DMS153 treated with DMSO at 0.1 percent for 48 hours (cell line): ENCODE measurements at regions not wholly inside any gene's neighbourhood (a gene's known extent, or its start where the extent isn't known, plus 50 kb on each side); places are given as distances from the start of the nearest gene placed in this dataset.

ENCODE experiments used
- DNase-seq: peaks from one replicate; lab custom pipeline; 2025; ENCODE audit not compliant: unreplicated experiment; lab: John Stamatoyannopoulos, UW

DNA sequence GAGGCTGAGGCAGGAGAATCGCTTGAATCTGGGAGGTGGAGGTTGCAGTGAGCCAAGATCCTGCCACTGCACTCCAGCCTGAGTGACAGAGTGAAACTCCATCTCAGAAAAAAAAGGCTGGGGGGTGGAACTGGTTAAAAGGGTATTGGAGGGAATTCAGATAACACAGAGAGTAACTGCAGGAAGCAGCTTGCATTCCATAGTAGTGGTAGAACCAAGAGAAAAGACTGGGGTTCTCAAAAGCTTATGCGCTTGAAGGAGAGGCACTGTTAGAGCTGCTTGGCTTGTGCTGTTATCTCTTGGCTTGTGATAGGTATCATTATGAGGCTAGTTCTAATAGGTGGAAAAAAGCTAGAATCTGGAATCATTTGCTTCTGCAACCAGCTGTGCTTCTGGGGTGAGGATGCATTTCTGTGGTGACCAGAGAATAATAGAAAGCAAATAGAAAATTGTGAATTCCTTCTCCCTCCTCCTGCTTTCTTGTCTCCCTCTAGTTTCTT lies 91.2 kb upstream of the ELOVL6 start:
- no peak for DNase-seq

DNA sequence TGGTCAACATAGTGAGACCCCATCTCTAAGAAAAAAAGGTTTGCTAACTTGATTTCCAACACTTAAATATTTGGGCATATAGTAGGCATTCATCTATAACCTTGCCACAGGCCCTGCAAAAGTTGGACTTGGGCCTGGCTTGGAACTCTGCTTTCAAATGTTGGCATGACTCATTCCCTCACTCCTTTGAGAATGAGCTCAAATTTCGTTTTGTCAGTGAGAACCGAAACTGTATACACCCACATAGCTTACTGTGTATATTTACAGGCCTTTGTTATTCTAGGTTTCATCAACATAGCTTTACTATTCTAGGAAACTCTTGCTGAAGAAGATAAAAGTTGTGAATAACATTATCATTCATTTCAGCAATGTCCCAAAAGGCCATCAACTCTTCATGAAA lies 88.7 kb upstream of the ELOVL6 start:
- DNase-seq = no peak

DNA sequence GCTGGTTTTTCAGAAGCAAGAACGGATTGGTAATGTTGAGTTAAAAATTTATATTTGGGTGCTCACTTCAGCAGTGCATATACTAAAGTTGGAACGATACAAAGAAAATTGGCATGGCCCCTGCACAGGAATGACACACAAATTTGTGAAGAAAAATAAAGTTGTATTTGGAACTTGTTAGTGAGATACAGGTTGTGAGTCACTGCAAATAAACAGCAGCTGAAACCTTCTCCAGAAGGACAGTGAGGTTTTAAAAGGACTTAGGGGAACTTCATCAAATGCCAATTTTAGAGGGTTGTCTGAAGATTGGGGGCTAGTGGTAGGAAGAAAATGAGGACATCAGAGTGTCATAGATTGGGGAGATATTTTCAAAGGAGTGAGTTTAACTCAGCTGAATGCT lies 79.7 kb upstream of the ELOVL6 start:
- no peak for DNase-seq

DNA sequence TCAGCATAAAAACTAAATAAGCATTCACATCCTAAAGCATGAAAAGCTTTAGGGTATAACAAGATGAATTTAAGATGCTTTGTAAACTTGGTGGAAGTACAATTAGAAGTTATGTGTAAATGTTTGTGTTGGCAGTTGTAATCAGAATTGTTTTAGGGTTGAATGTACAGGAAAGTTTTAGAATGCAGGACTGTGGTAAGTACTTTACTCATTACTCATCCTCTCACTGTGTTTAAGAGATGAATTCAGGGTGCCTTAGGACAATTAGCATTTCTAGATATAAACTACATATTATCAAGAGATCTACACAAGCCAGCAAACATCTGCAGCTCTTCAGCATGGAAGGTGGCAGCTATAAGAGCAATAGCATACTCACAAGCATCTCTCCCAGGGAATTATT lies 77.5 kb upstream of the ELOVL6 start:
- no peak for DNase-seq

DNA sequence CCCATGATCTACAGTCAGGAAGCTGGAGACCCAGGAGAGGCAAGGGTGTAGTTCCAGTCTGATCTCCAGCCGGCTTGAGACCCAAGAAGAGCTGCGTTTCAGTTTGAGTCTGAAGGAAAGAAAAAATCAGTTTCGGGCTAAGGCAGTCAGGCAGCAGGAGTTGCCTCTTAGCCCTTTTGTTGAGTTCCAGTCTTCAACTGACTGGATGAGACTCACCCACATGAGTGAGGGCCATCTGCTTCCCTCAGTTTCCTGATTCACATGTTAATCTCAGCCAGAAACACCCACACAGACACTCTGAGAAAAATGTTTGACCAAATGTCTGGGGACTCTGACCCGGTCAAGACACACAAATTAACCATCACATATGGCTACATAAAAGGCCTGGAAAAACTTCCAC lies 73.6 kb upstream of the ELOVL6 start:
- DNase-seq = no peak

DNA sequence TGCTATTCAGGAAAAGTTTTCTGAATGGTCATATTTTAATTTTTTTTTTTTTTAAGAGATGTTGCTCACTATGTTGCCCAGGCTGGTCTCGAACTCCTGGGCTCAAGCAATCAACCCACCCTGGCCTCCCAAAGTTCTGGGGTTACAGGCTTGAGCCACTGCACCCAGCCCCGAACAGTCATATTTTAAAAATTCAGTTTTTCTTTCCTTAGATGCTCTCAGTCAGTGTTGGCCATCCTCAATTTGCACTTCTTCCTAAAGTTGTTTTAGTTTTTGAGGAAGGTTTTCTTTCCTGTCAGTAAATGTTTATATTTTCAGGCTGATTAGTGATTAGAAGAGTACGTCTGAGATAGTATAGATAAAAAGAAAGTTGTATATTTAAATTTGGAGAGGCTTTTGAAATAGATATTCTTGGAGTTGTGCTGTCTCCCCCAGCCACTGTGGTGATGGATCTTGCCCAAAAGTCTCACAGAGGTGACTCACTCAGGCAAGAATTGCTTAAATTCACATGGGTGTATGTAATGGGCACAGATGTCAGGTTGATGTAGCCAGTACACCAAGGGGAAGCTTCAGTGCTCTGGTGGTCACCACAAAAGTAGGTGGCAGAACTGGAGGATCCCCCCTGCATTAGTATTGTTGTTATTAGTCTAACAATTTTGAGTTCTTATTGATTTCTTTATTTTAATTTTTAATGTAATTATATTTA lies 72.2 kb upstream of the ELOVL6 start:
- no peak for DNase-seq

DNA sequence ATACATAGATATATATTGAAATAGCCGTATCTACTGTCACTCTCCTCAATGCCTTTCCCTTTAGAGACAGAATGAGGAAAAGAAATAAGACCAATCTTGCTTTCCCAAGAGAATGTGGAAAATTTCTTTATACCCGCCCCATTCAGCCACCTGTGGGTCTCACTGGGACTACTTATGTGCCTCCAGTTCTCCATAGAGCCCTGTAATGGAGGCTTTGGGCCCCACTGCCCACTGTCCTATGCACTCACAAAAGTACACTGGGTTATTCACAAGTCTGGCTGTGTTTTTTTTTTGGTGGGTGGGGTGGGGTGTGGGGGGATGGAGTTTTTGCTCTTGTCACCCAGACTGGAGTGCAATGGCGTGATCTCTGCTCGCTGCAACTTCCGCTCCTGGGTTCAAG lies 70.4 kb upstream of the ELOVL6 start:
- no peak for DNase-seq

DNA sequence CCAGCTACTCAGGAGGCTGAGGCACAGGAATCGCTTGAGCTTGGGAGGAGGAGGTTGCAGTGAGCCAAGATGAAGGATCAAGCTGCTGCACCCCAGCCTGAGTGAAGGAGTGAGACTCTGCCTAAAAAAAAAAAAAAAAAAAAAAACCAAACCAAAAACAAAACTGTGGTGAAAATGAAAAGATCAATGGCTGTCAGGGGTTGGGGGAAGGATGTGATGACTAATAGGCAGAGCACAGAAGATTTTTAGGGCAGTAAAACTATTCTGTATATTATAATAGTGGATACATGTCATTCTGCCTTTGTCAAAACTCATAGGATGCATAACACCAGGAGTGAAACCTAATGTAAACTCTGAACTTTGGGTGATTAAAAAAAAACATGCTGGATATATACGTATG lies 69.9 kb upstream of the ELOVL6 start:
- DNase-seq = no peak

DNA sequence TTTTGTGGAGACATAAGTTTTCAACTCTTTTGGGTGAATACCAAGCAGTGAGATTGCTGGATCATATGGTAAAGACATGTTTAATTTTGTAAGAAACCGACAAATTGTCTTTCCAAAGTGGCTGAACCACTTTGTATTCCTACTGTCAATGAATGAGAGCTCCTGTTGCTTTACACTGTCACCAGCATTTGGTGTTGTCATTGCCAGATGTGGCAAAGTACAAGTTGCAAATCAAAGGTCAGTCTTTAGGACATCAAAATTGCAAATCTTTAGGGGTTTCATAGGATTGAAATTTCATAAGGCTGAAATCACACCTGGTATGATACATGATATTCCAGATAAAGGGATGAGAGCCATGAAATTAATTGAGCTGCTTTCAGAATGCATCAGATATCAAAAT lies 67.7 kb upstream of the ELOVL6 start:
- DNase-seq = no peak

DNA sequence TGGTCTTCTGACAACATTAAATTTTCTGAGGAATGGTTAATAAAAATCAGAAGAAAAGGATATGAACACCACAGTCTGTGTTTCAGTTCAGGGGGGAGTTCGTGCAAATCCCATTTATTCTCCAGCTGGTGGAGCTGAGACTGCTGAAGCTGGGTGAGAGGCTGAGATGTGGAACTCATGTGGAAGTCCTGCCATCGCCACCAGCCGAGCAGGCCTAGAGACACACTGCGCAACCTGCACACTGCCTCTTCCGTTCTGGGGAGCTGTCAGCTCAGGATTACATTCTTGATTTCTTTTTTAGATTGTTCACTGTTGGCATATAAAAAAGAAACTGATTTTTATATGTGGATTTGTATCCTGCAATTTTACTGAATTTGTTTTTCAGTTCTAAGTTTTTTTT lies 66.6 kb upstream of the ELOVL6 start:
- no peak for DNase-seq

DNA sequence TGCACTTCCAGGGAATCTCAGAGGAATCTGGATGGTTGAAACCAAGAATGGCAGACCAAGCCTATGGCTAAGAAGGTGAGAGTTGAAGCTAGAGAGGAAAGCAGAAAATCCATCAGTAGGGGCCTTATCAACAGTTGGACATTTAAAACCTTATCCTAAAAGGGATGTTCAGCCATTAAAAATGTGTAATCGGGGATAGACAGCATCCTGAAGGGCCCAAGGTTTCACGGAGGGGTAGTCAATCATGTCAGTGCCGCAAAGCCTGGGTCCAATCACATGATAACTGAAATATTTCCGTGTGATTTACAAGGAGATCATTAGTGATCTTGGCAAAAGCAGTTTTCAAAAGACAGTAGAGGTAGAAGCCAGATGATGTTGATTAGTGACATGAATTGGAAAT lies 61.9 kb upstream of the ELOVL6 start:
- no peak for DNase-seq

DNA sequence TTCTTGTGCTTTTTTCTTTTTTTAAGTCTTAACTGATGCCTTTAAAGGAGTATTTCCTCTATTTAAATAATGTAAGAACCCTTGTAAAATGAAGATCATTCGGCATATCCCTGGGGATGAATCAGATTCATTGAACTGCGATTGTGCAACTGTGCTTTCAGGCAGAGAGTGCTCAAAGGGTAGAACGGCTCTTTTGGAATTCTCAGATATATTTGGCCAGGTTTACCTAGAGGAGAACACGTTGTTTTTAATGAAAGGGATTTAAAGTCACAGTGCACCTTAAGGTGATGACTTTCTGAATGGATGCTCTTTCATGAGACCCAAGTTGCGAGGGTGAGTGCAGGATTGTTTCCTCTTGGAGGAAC lies 51.6 kb upstream of the ELOVL6 start:
- DNase-seq = no peak

DNA sequence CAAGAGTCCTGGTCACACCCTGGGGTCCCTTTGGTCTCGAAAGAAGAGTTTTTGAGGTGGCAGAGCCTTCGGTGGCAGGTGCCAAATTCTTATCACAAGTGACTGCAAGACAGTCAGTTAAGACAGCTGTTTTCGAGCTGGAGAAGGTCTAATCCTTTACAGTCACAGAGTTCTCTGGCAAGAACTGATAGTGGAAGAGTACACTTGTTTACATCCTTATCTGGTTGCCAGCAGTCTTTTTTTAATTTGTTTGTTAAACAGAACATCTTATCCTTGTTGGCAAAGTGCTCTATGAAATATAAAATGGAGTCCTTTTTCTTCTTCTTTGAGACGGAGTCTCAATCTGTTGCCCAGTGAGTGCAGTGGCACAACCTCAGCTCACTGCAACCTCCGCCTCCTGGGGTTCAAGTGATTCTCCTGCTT lies 50.4 kb upstream of the ELOVL6 start:
- DNase-seq = no peak
